GM19468 (cell line): ENCODE measurements at regions not wholly inside any gene's neighbourhood (a gene's known extent, or its start where the extent isn't known, plus 50 kb on each side); places are given as distances from the start of the nearest gene placed in this dataset.
"Not testable (repeated sequence)": the region's sequence is repeated elsewhere in the genome, so short reads cannot be mapped to it uniquely, and the experiment has no call there.

Experiments
- ATAC-seq: cut with Tn5 transposase; IDR thresholded peaks from one replicate; pipeline ENCODE4 v1.9.1; 2021; ENCODE audit warnings: mild to moderate bottlenecking, moderate library complexity, moderate number of reproducible peaks; ENCODE audit not compliant: unreplicated experiment; ENCODE audit errors: extremely low read depth

GRCh38 chr15:62849316-62850106 lies 193.0 kb upstream of the TPM1 start:
- ATAC-seq = no peak

- no peak for ATAC-seq
Measured at GRCh38 chr15:62850318-62850717, 192.2 kb upstream of the TPM1 start.

GRCh38 chr15:62850791-62851291 lies 191.7 kb upstream of the TPM1 start:
- no peak for ATAC-seq

- no peak for ATAC-seq
Measured at GRCh38 chr15:62853114-62853840, 189.3 kb upstream of the TPM1 start.

- ATAC-seq = no peak
Measured at GRCh38 chr15:62853841-62854225, 188.7 kb upstream of the TPM1 start.

GRCh38 chr15:62854420-62855084 lies 188.0 kb upstream of the TPM1 start:
- no peak for ATAC-seq

- no peak for ATAC-seq
Measured at GRCh38 chr15:62855085-62855476, 187.5 kb upstream of the TPM1 start.

GRCh38 chr15:62856466-62857246 lies 185.9 kb upstream of the TPM1 start:
- no peak for ATAC-seq

GRCh38 chr15:62857411-62857853 lies 185.1 kb upstream of the TPM1 start:
- no peak for ATAC-seq

- ATAC-seq = no peak
Measured at GRCh38 chr15:62858343-62858742, 184.2 kb upstream of the TPM1 start.

- no peak for ATAC-seq
Measured at GRCh38 chr15:62862717-62863116, 179.8 kb upstream of the TPM1 start.

GRCh38 chr15:62866366-62866765 lies 176.2 kb upstream of the TPM1 start:
- ATAC-seq = no peak

GRCh38 chr15:62867844-62868243 lies 174.7 kb upstream of the TPM1 start:
- no peak for ATAC-seq

- ATAC-seq = no peak
Measured at GRCh38 chr15:62868507-62868906, 174.0 kb upstream of the TPM1 start.

GRCh38 chr15:62869116-62869515 lies 173.4 kb upstream of the TPM1 start:
- ATAC-seq = no peak

GRCh38 chr15:62870216-62870615 lies 172.3 kb upstream of the TPM1 start:
- no peak for ATAC-seq

- not testable (repeated sequence) for ATAC-seq
Measured at GRCh38 chr15:62870701-62871100, 171.8 kb upstream of the TPM1 start.

- no peak for ATAC-seq
Measured at GRCh38 chr15:62873203-62873602, 169.3 kb upstream of the TPM1 start.

GRCh38 chr15:62874064-62874463 lies 168.5 kb upstream of the TPM1 start:
- no peak for ATAC-seq

GRCh38 chr15:62874959-62875625 lies 167.5 kb upstream of the TPM1 start:
- ATAC-seq = no peak
